Loucy (cell line): ENCODE measurements at regions not wholly inside any gene's neighbourhood (a gene's known extent, or its start where the extent isn't known, plus 50 kb on each side); places are given as distances from the start of the nearest gene placed in this dataset.

ENCODE experiments used
- EZH2phosphoT487 ChIP-seq: fragments of 200-600 bp; IDR thresholded peaks from 2 replicates; pipeline ENCODE4 v1.6.1; 2018; ENCODE audit warnings: antibody characterized with exemption, mild to moderate bottlenecking, moderate library complexity, borderline replicate concordance
- TF ChIP-seq, protein P1 (sequence below): fragments of 200-600 bp; sonication (generic); conservative IDR thresholded peaks from 2 replicates; pipeline ENCODE4 v1.5.1; 2014; ENCODE audit warnings: mild to moderate bottlenecking, antibody characterized with exemption, low read length

DNA sequence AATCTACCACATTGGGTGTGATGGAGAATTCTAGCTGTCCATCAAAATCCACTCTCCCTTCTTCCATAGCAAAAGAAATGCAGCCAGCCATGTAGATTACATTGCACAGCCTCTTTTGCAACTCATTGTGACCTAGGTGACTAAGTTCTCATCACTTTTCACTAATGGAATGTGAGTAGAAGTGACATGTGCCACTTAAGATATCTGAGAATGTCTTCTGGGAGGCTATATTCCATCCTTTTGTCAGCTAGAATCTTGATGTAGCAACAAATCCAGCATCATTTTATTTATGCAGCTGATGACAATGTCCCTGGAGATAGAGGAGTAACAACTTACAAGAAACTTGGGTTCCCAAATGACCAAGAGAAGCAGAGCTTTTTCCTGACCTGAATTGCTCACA lies 61.5 kb upstream of the API5 start:
- TF ChIP-seq, protein P1, sequence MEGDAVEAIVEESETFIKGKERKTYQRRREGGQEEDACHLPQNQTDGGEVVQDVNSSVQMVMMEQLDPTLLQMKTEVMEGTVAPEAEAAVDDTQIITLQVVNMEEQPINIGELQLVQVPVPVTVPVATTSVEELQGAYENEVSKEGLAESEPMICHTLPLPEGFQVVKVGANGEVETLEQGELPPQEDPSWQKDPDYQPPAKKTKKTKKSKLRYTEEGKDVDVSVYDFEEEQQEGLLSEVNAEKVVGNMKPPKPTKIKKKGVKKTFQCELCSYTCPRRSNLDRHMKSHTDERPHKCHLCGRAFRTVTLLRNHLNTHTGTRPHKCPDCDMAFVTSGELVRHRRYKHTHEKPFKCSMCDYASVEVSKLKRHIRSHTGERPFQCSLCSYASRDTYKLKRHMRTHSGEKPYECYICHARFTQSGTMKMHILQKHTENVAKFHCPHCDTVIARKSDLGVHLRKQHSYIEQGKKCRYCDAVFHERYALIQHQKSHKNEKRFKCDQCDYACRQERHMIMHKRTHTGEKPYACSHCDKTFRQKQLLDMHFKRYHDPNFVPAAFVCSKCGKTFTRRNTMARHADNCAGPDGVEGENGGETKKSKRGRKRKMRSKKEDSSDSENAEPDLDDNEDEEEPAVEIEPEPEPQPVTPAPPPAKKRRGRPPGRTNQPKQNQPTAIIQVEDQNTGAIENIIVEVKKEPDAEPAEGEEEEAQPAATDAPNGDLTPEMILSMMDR, result no peak
- no peak for TF ChIP-seq EZH2phosphoT487
